Upper lobe of left lung (tissue), 4 donors: ENCODE measurements at regions not wholly inside any gene's neighbourhood (a gene's known extent, or its start where the extent isn't known, plus 50 kb on each side); places are given as distances from the start of the nearest gene placed in this dataset.

Source experiments
- EP300 ChIP-seq, 4 donors: sonication (generic); formaldehyde crosslinking; IDR thresholded peaks; one replicate each; pipeline ENCODE4 v1.5.1; 2017; ENCODE audit warnings: antibody characterized with exemption in 4 of 4, control low read depth in 2 of 4
- POLR2A ChIP-seq, 4 donors: fragments of 450-650 bp; IDR thresholded peaks; one replicate each; pipeline ENCODE4 v1.5.1; 2016 to 2017; ENCODE audit warnings: antibody characterized with exemption in 4 of 4, mild to moderate bottlenecking in 2 of 4
- POLR2AphosphoS5 ChIP-seq, 2 donors: sonication (generic); formaldehyde crosslinking; IDR thresholded peaks; one replicate each; pipeline ENCODE4 v1.5.1; 2017; ENCODE audit warnings: antibody characterized with exemption in 2 of 2
- TF ChIP-seq, protein P1 (sequence below), 6 experiments: fragments of 450-650 bp in 4 of 6; fragments of 200-600 bp in 2 of 6; sonication (generic) in 2 of 6; IDR thresholded peaks; one replicate each; pipeline ENCODE4 v1.5.1; 2016 to 2019; ENCODE audit warnings: antibody characterized with exemption in 6 of 6

DNA sequence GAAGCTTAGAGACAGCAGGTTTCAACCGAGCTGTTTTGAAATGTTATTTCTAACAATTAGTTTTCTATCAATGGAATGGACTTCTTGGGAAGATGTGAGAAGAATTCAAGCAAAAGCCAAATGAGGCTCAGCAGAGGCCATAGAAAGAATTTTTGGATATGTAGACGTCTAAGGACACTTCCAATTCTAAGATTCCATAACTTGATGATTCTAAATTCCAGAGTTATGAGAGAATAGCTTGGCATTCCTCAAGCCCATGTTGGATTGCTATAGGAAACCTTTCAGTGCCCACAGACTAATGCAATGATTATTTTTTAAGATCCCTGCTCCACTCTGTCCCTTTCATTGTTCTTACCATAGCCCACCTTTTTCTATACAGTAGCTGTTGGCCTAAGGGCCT is 77.2 kb upstream of the PALS2 start:
- no peak for TF ChIP-seq POLR2AphosphoS5 (IDR thresholded peaks at IDR 0.05)
- TF ChIP-seq, protein P1, sequence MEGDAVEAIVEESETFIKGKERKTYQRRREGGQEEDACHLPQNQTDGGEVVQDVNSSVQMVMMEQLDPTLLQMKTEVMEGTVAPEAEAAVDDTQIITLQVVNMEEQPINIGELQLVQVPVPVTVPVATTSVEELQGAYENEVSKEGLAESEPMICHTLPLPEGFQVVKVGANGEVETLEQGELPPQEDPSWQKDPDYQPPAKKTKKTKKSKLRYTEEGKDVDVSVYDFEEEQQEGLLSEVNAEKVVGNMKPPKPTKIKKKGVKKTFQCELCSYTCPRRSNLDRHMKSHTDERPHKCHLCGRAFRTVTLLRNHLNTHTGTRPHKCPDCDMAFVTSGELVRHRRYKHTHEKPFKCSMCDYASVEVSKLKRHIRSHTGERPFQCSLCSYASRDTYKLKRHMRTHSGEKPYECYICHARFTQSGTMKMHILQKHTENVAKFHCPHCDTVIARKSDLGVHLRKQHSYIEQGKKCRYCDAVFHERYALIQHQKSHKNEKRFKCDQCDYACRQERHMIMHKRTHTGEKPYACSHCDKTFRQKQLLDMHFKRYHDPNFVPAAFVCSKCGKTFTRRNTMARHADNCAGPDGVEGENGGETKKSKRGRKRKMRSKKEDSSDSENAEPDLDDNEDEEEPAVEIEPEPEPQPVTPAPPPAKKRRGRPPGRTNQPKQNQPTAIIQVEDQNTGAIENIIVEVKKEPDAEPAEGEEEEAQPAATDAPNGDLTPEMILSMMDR (IDR thresholded peaks at IDR 0.05), result no peak
- TF ChIP-seq EP300 (IDR thresholded peaks at IDR 0.05), result no peak
- no peak for TF ChIP-seq POLR2A (IDR thresholded peaks at IDR 0.05)
